Right lobe of liver (tissue), 6 donors: ENCODE measurements at regions not wholly inside any gene's neighbourhood (a gene's known extent, or its start where the extent isn't known, plus 50 kb on each side); places are given as distances from the start of the nearest gene placed in this dataset.

Experiments used
- ATAC-seq, 4 donors: fragments of 200-7000 bp; cut with Tn5 transposase; one replicate each; pipeline ENCODE4 v1.9.1; 2020; ENCODE audit warnings: mild to moderate bottlenecking in 4 of 4, moderate library complexity in 4 of 4
- DNase-seq, 3 donors: peaks; one replicate each; pipeline ENCODE4 v3.0.0-alpha.2; 2020
- H3K27ac ChIP-seq, 3 donors: fragments of 200-600 bp; one replicate each; pipeline ENCODE4 v1.8.0; 2022
- H3K27me3 ChIP-seq, 2 donors: fragments of 200-600 bp; one replicate each; pipeline ENCODE4 v1.8.0; 2022
- H3K36me3 ChIP-seq, 4 donors: fragments of 200-600 bp; sonication (generic) in 1 of 4; one replicate each; pipeline versions ENCODE4 v1.5.1 to v1.8.0; 2017 to 2022; ENCODE audit warnings: control low read depth in 1 of 4
- H3K4me1 ChIP-seq, 4 donors: fragments of 200-600 bp; sonication (generic) in 1 of 4; one replicate each; pipeline versions ENCODE4 v1.5.1 to v1.8.0; 2017 to 2022; ENCODE audit warnings: control low read depth in 1 of 4
- H3K4me3 ChIP-seq, 3 donors: fragments of 200-600 bp; one replicate each; pipeline ENCODE4 v1.8.0; 2022
- H3K9me3 ChIP-seq, 4 donors: fragments of 200-600 bp; sonication (generic) in 1 of 4; one replicate each; pipeline versions ENCODE4 v1.5.1 to v1.8.0; 2017 to 2022; ENCODE audit warnings: control low read depth in 1 of 4
- POLR2A ChIP-seq: fragments of 450-650 bp; IDR thresholded peaks from one replicate; pipeline ENCODE4 v1.6.1; 2017; ENCODE audit warnings: antibody characterized with exemption, mild to moderate bottlenecking
- WGBS: methylation state at CpG from one replicate; pipeline ENCODE4 v1.1.6; 2018; ENCODE audit warnings: low coverage, low lambda C conversion rate; ENCODE audit not compliant: insufficient coverage; ENCODE audit errors: missing lambda C conversion rate; 5-methylcytosine and 5-hydroxymethylcytosine counted together
- intact Hi-C, 2 donors: fragments of 100-400 bp; cut with DNase I; formaldehyde crosslinking; loops; one replicate each; pipeline versions ENCODE4 v1.11.2 to v1.14.1; 2022
- TF ChIP-seq, protein P1 (sequence below), 4 donors: fragments of 200-600 bp in 3 of 4; fragments of 450-650 bp in 1 of 4; IDR thresholded peaks; one replicate each; pipeline versions ENCODE4 v1.5.1 to v1.8.0; 2016 to 2022; ENCODE audit warnings: antibody characterized with exemption in 4 of 4, mild to moderate bottlenecking in 2 of 4
- donor health status: DM: no; HTN: yes; CAD: no.
- donor health status: DM: no; HTN: no; CAD: no.
- donor health status: DM: no; HTN: no; CAD: no.
- donor health status: DM: no; HTN: yes; CAD: no.
- donor health status: DM: no; HTN: yes; CAD: no.

DNA sequence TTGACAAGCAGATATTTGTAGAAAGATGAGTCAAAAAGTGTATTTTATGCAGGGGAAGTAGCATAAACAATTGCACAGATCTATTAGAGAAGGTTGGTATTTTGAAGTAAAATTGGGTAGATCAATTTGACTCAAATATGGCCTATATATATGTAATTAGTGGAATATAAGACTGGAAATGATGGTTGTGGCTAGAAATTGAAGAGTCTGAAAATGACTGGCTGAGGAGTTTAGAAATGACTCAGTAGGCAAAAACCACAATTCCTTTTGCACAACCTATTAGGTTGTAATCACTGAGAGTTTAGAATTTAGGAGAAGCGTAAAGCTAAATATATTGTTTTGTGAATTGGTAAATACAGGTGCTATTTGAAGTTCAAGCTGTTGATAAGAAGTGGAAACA lies 622.6 kb upstream of the PCDH20 start:
- Histone ChIP-seq H3K27me3 (no peaks in the 10 kb centered on the region), H3K27ac (no peak overlapping the region), H3K9me3 (no peaks in the 10 kb centered on the region), H3K4me1 (no peaks in the 10 kb centered on the region), H3K4me3 (no peak overlapping the region), H3K36me3 (no peaks in the 10 kb centered on the region)
- intact Hi-C loops, result no loop called here
- DNase-seq (no peak), ATAC-seq (no peak)
- TF ChIP-seq, protein P1, sequence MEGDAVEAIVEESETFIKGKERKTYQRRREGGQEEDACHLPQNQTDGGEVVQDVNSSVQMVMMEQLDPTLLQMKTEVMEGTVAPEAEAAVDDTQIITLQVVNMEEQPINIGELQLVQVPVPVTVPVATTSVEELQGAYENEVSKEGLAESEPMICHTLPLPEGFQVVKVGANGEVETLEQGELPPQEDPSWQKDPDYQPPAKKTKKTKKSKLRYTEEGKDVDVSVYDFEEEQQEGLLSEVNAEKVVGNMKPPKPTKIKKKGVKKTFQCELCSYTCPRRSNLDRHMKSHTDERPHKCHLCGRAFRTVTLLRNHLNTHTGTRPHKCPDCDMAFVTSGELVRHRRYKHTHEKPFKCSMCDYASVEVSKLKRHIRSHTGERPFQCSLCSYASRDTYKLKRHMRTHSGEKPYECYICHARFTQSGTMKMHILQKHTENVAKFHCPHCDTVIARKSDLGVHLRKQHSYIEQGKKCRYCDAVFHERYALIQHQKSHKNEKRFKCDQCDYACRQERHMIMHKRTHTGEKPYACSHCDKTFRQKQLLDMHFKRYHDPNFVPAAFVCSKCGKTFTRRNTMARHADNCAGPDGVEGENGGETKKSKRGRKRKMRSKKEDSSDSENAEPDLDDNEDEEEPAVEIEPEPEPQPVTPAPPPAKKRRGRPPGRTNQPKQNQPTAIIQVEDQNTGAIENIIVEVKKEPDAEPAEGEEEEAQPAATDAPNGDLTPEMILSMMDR (IDR thresholded peaks at IDR 0.05), result no peak
- TF ChIP-seq POLR2A, result no peak
- 44% methylated on average over 1 of the region's 1 CpG for WGBS

DNA sequence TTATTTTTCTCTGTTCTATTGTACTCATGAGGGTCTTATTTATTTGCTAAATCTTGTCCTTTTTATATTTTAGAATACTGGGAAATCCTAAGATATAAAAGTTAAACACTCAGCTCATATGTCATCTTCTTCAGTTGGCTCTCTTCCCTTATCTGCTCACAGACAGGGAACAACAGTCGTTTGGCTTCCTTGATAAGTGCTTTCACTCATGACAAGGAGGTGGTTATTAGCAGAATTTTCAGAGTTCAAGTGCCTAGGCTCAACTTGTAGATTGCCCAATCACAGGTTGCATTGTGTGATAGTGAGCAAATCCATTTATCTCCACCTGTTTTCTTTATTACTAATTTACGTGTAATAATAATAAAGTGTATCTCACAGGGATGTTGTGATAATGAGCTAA lies 620.3 kb upstream of the PCDH20 start:
- DNase-seq (no peak), ATAC-seq (no peak)
- Histone ChIP-seq H3K4me3 (no peak overlapping the region), H3K27ac (no peak overlapping the region), H3K27me3 (no peaks in the 10 kb centered on the region), H3K9me3 (no peaks in the 10 kb centered on the region), H3K4me1 (no peaks in the 10 kb centered on the region), H3K36me3 (no peaks in the 10 kb centered on the region)
- TF ChIP-seq POLR2A, result no peak
- TF ChIP-seq, protein P1 (IDR thresholded peaks at IDR 0.05), result no peak
- 15% methylated on average over 2 of the region's 2 CpGs for WGBS
- intact Hi-C loops, result no loop called here

DNA sequence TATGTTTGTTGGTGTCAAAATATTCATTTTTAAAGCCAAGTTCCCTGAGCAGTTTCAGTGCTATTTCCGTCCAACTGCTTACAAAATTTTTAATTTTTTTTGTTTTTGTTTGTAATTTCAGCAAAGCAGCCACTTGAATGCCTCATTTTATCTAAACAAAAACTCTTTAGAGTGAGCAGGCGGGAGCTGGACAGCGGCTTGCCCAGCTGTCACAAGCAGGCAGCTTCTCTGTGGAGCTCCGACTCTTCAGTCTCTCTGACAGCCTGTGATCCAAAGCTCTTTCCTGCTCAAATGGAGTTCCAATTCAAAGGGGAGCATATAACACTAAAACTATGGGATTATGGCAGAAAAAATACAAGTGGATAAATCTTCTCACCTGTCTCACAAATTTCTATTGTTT lies 618.3 kb upstream of the PCDH20 start:
- Histone ChIP-seq H3K4me1 (no peaks in the 10 kb centered on the region), H3K36me3 (no peaks in the 10 kb centered on the region), H3K4me3 (no peak overlapping the region), H3K27ac (no peak overlapping the region), H3K9me3 (no peaks in the 10 kb centered on the region), H3K27me3 (no peaks in the 10 kb centered on the region)
- no peak for DNase-seq
- ATAC-seq, result no peak
- intact Hi-C loops, result no loop called here
- TF ChIP-seq, protein P1 (IDR thresholded peaks at IDR 0.05), result no peak
- WGBS, result 32% methylated on average over 4 of the region's 4 CpGs

DNA sequence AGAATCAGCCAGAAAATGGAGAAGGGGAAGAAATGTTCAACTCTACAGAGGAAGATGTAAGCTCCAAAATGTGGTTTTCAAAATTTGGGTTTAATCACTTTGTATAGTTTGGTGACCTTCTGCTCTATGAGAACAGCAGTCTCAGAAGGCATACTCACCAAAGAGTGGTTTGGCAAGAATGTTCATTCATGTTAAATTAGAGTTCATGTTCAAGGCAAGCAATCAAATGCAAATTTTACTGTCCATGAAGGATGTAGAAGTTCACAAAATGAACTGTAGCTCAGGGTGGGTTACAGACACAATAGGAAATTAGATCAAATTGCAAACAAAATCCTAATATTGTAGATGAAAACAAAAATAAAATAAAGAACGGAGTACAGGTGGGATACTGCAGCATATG lies 606.7 kb upstream of the PCDH20 start:
- intact Hi-C loops, result no loop called here
- WGBS, result 32% methylated on average over 1 of the region's 1 CpG
- Histone ChIP-seq H3K27ac (no peak overlapping the region), H3K9me3 (no peaks in the 10 kb centered on the region), H3K27me3 (no peaks in the 10 kb centered on the region), H3K4me1 (no peaks in the 10 kb centered on the region), H3K4me3 (no peak overlapping the region), H3K36me3 (no peaks in the 10 kb centered on the region)
- TF ChIP-seq POLR2A, result no peak
- TF ChIP-seq, protein P1 (IDR thresholded peaks at IDR 0.05), result no peak
- DNase-seq (no peak), ATAC-seq (no peak)

DNA sequence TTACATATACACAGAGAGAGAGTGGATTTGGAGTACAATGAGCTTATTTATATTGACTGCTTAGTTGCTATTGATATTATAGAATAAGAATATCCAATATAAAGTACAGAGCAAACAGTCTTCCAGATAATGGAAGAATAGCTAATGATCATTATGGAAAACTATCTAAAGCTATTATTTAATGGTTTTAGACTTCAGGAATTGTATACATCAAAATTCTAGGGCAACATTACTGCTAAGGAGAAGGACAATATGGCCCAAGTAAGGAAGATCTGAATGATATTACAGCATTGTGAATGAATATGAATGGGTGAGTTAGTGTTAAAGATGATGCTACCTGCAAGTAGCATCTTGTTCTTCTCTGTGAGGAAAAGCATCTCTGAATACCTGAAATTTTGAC lies 604.2 kb upstream of the PCDH20 start:
- Histone ChIP-seq H3K9me3 (no peaks in the 10 kb centered on the region), H3K4me3 (no peak overlapping the region), H3K36me3 (no peaks in the 10 kb centered on the region), H3K27ac (no peak overlapping the region), H3K4me1 (no peaks in the 10 kb centered on the region), H3K27me3 (no peaks in the 10 kb centered on the region)
- DNase-seq (no peak), ATAC-seq (no peak)
- intact Hi-C loops, result no loop called here
- no peak for TF ChIP-seq POLR2A
- TF ChIP-seq, protein P1 (IDR thresholded peaks at IDR 0.05), result no peak
